ENCODE measurements at regions not wholly inside any gene's neighbourhood (a gene's known extent, or its start where the extent isn't known, plus 50 kb on each side); places are given as distances from the start of the nearest gene placed in this dataset.
"Not testable (repeated sequence)": the region's sequence is repeated elsewhere in the genome, so short reads cannot be mapped to it uniquely, and the experiment has no call there.

DNA sequence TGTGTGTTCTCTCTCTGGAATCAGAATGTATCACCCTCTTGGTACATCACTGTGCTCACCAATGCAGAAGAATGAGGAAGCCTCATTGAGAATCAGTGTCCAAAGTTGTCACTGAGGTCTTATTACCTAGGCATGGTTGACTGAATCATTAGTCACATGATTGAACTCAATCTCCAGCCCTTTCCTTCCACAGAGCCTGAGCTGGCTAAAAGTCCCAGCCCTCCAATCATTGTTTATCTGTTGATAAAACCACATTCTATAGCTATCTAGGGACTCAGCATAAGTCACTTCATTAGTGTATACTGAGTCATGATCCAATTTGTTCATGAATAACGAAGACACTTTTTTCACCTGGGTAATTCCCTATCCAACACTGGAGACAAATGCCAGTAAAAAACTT is 396.8 kb downstream of the TRAM1L1 start:
- no peaks in the 10 kb centered on the region for H3K9me3 ChIP-seq (ENCODE audit: control insufficient read depth, insufficient read depth, low read length)
- no peaks in the 10 kb centered on the region for H3K4me1 ChIP-seq (ENCODE audit: insufficient read depth, low read length)
- no peak overlapping the region for H3K9ac ChIP-seq (ENCODE audit: low read depth, low read length)

DNA sequence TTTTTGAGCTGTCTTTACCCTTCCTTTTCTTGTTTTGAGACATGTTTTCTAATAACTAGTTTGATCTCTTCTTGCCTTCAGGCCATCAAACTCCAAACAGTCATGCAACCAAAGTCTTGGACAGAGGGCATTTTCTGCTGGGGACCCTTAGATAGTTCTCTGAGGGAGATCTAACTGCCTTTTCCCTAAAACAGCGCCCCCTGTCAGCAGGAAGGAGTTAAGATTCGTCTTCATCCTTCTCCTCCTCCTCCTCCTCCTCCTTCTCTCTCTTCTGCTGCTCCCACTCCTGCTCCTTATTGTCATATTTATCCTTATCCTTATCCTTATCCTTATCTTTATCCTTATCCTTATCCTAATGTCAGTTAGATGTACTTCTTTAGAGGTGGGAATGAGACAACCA is 417.2 kb downstream of the TRAM1L1 start:
- no peak overlapping the region for H3K9ac ChIP-seq (ENCODE audit: low read depth, low read length)
- no peaks in the 10 kb centered on the region for H3K4me1 ChIP-seq (ENCODE audit: insufficient read depth, low read length)

More for the DNA sequence above, 396.8 kb downstream of the TRAM1L1 start:
- no peaks in the 10 kb centered on the region for H3K36me3 ChIP-seq (ENCODE audit: insufficient read depth, low read length)

DNA sequence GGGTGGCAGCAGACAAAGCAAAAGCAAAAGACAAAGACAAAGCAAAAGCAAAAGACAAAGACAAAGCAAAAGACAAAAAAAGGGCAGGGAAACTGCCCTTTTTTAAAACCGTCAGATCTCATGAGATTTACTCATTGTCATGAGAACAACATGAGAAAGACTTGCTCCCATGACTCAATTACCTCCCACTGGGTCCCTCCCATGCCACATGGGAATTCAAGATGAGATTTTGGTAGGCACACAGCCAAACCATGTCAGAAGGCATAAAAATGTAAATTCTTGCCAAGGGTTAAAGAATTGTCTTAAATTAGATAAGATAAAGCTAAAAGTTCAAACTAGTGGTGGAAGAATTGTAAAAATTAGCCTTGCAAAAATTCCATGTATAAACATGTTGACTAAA is 419.7 kb downstream of the TRAM1L1 start:
- H3K36me3 ChIP-seq (ENCODE audit: insufficient read depth, low read length), result no peaks in the 10 kb centered on the region

More for the DNA sequence above, 417.2 kb downstream of the TRAM1L1 start:
- Histone ChIP-seq H3K36me3 (ENCODE audit: insufficient read depth, low read length) (no peaks in the 10 kb centered on the region), H3K9me3 (ENCODE audit: control insufficient read depth, insufficient read depth, low read length) (no peaks in the 10 kb centered on the region; the same call in 1 of the 2 replicates)

DNA sequence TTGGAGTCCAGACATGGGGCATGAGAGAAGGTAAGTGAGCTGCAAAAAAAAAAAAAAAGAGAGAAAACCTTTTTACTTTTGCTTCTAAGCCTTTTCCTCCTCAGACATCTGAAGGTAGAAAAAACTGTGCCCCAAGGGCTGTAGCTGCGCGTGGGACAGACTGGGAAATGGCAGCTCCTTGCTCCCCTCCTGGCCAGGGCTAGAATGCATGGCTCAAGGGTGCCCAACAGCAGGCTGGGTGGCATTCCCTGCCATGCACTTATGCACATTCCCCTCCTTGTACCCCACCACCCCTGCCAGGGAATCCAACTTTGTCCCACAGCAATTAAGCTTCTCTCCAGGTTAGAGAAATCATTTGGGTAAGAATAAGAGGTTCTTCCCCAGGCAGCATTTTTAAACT is 421.2 kb downstream of the TRAM1L1 start:
- Histone ChIP-seq H3K9ac (ENCODE audit: low read depth, low read length) (no peak overlapping the region), H3K4me1 (ENCODE audit: insufficient read depth, low read length) (no peaks in the 10 kb centered on the region), H3K9me3 (ENCODE audit: control insufficient read depth, insufficient read depth, low read length) (no peaks in the 10 kb centered on the region; the same call in 1 of the 2 replicates), H3K36me3 (ENCODE audit: insufficient read depth, low read length) (no peaks in the 10 kb centered on the region)

More for the DNA sequence above, 419.7 kb downstream of the TRAM1L1 start:
- Histone ChIP-seq H3K9ac (ENCODE audit: low read depth, low read length) (no peak overlapping the region), H3K4me1 (ENCODE audit: insufficient read depth, low read length) (no peaks in the 10 kb centered on the region), H3K9me3 (ENCODE audit: control insufficient read depth, insufficient read depth, low read length) (no peaks in the 10 kb centered on the region; the same call in 1 of the 2 replicates)

DNA sequence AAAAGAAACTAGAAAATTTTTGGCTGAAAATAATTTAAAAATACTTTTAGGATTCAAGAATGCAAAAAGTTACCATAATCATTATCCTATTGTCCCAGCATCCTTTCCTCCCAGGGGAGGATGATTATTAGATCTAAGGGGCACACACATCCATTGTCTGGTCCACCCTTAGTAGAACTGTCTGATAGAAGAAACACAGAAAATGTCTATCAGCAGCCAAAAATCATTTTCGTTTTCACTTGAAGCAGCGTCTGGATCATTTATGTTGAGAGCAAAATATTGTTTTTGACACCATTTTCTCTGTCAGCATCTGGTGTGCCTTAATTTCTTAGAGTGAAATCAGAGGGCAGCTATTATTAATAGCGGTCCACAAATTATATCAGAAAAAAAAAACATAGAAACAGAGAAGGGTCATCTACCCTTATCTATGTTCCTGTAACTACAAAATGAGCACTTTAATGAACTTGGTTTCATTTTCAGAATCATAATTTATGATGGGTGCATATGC is 446.3 kb downstream of the TRAM1L1 start:
- Histone ChIP-seq H3K4me1 (ENCODE audit: insufficient read depth, low read length) (no peaks in the 10 kb centered on the region), H3K9me3 (ENCODE audit: control insufficient read depth, insufficient read depth, low read length) (no peaks in the 10 kb centered on the region), H3K9ac (ENCODE audit: low read depth, low read length) (no peak overlapping the region), H3K36me3 (ENCODE audit: insufficient read depth, low read length) (no peaks in the 10 kb centered on the region)

DNA sequence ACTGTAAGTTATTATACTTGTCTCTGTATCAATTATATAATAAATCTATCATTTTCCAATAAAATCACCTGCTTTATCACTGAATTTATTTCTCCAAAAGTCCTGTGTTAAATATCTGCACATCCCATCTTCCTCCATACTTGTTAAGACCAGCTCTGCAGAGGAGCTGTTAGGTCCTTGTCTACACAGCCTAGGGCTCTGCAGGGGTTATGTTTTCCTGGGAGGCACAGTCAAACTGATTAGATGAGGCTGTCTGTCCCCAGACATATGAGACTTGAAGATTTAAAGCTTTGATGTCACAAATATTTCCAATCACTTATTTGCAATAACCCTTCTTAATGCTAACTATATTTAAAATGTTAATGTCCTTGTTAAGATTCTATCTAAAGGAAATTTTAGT is 446.8 kb downstream of the TRAM1L1 start:
- H3K9ac ChIP-seq (ENCODE audit: low read depth, low read length), result no peak overlapping the region
- no peaks in the 10 kb centered on the region for H3K4me1 ChIP-seq (ENCODE audit: insufficient read depth, low read length)
- H3K36me3 ChIP-seq (ENCODE audit: insufficient read depth, low read length), result no peaks in the 10 kb centered on the region
- H3K9me3 ChIP-seq (ENCODE audit: control insufficient read depth, insufficient read depth, low read length), result no peaks in the 10 kb centered on the region

DNA sequence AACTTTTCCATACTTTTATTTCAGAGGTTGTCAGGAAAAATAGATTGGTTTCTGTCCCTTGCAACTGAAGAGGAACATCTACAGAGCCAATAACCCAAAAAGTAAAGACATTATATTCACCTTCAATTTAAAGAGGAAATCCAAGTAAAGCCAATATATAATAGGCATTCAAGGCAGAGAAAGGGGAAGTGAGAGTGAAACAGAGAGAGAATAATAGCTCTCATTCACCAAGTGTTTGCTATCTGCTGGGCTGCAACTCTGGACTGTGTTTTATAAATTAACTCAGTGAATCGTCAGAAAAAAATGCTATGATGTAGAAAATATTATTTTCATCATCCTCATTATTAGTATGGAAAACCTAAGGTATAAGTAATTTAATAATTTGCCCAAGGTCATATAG is 448.5 kb downstream of the TRAM1L1 start:
- Histone ChIP-seq H3K9me3 (ENCODE audit: control insufficient read depth, insufficient read depth, low read length) (no peaks in the 10 kb centered on the region), H3K9ac (ENCODE audit: low read depth, low read length) (no peak overlapping the region), H3K4me1 (ENCODE audit: insufficient read depth, low read length) (no peaks in the 10 kb centered on the region), H3K36me3 (ENCODE audit: insufficient read depth, low read length) (no peaks in the 10 kb centered on the region)

DNA sequence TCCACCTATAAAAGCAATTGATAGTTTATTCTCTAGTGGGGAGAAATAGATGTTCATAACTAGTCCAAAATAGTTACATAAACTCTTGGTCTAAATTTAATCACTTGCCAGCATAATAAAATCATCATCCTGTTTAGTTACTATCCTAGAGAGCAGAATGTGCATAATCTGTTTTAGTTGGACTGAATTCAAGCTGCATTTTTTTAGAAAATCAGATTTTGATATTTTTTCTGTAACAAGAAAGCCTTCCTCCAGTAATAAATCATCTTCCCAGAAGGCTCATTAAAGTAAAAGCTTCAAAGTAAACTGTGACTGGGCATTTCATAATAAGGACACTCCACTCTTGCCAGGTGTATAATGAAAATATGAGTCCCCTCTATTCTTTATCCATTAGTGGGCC is 453.1 kb downstream of the TRAM1L1 start:
- H3K9ac ChIP-seq (ENCODE audit: low read depth, low read length), result no peak overlapping the region
- no peaks in the 10 kb centered on the region for H3K9me3 ChIP-seq (ENCODE audit: control insufficient read depth, insufficient read depth, low read length)
- no peaks in the 10 kb centered on the region for H3K4me1 ChIP-seq (ENCODE audit: insufficient read depth, low read length)
- H3K36me3 ChIP-seq (ENCODE audit: insufficient read depth, low read length), result no peaks in the 10 kb centered on the region

DNA sequence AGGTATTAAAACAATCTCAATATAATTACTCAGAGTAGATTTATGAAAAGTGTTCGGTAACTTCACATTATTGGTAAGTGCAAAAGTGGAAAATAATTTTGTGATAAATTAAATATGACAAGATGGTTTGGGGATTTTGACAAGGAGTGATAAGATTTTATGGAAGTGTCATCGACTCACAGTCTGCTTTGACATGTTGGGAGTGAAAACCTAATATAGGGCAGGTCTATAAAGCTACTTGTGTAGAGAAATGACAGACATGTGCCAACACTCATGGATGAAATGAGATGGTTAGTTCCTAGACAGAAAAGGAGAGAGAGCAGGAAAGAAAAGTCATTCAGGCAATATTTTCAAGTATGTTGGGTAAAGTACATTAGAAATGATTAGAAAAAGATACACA is 456.8 kb downstream of the TRAM1L1 start:
- H3K9me3 ChIP-seq (ENCODE audit: control insufficient read depth, insufficient read depth, low read length), result no peaks in the 10 kb centered on the region
- no peaks in the 10 kb centered on the region for H3K4me1 ChIP-seq (ENCODE audit: insufficient read depth, low read length)
- no peaks in the 10 kb centered on the region for H3K36me3 ChIP-seq (ENCODE audit: insufficient read depth, low read length)
- no peak overlapping the region for H3K9ac ChIP-seq (ENCODE audit: low read depth, low read length)

DNA sequence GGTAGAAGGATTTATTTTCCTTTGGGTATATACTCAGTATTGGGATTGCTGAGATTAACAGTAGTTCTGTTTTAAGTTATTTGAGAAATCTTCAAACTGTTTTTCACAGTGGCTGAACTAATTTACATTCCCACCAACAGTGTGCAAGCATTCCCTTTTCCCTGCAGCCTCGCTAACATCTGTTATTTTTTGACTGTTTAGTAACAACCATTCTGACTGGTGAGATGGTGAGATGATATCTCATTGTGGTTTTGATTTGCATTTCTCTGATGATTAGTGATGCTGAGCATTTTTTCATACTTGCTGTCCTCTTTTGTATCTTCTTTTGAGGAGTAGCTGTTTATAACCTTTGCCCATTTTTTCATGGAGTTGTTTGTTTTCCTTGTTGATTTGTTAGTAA is 457.8 kb downstream of the TRAM1L1 start:
- H3K9ac ChIP-seq (ENCODE audit: low read depth, low read length), result no peak overlapping the region
- H3K36me3 ChIP-seq (ENCODE audit: insufficient read depth, low read length), result no peaks in the 10 kb centered on the region
- no peaks in the 10 kb centered on the region for H3K4me1 ChIP-seq (ENCODE audit: insufficient read depth, low read length)
- no peaks in the 10 kb centered on the region for H3K9me3 ChIP-seq (ENCODE audit: control insufficient read depth, insufficient read depth, low read length)

DNA sequence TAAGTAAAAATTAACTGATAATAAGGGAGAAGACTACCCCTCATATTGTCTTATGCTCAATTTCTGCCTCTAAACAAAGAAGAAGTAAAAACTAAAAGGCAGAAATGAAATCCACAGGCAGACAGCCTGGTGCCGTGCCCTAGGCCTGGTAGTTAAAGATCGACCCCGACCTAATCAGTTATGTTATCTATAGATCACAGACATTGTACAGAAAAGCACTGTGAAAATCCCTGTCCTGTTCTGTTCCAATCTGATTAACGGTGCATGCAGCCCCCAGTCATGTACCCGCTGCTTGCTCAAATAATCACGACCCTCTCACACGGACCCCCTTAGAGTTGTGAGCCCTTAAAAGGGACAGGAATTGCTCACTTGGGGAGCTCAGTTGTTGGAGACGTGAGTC is 465.9 kb downstream of the TRAM1L1 start:
- not testable (repeated sequence) for H3K4me1 ChIP-seq (ENCODE audit: insufficient read depth, low read length); H3K9ac ChIP-seq (ENCODE audit: low read depth, low read length); H3K36me3 ChIP-seq (ENCODE audit: insufficient read depth, low read length); H3K9me3 ChIP-seq (ENCODE audit: control insufficient read depth, insufficient read depth, low read length)

DNA sequence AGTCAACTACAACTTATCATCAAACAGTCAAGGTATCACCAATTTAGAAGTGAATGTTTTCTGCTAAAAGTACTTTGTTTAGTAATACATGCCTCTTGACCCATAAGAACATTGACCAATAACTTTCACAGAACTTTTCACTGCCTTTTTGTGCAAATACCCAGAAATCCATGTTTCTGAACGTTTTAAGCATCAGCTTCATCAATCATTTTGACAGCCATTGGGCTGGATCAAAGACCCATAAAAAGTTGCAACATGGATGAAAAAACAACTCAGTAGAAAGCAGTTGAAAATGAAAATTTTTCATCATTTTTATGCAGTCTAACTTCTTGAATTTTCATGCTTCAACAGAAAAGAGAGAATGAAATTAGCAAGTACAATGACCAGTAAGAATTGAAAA is 466.7 kb downstream of the TRAM1L1 start:
- Histone ChIP-seq H3K4me1 (ENCODE audit: insufficient read depth, low read length) (no peaks in the 10 kb centered on the region), H3K36me3 (ENCODE audit: insufficient read depth, low read length) (no peaks in the 10 kb centered on the region), H3K9me3 (ENCODE audit: control insufficient read depth, insufficient read depth, low read length) (no peaks in the 10 kb centered on the region), H3K9ac (ENCODE audit: low read depth, low read length) (no peak overlapping the region)

DNA sequence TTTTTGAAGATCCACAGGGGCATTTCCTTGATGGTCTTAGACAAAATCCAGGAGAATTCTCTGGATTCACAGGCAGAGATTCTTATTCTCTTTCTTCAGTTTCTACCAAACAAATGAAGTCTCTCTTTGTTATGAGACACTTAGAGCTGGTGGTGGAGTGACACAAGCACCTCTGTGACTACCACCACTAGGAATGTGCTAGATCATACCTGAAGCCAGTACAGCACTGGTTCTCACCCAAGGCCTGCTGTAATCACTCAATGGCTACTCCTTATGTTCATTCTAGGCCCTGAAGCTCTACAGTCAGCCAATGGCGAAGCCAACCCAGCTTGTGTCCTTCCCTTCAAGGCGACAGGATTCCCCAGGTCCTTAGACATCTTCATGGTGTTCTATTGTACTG is 482.3 kb downstream of the TRAM1L1 start:
- H3K36me3 ChIP-seq (ENCODE audit: insufficient read depth, low read length), result no peaks in the 10 kb centered on the region
- no peaks in the 10 kb centered on the region for H3K4me1 ChIP-seq (ENCODE audit: insufficient read depth, low read length)
- H3K9me3 ChIP-seq (ENCODE audit: control insufficient read depth, insufficient read depth, low read length), result no peaks in the 10 kb centered on the region
- no peak overlapping the region for H3K9ac ChIP-seq (ENCODE audit: low read depth, low read length)

DNA sequence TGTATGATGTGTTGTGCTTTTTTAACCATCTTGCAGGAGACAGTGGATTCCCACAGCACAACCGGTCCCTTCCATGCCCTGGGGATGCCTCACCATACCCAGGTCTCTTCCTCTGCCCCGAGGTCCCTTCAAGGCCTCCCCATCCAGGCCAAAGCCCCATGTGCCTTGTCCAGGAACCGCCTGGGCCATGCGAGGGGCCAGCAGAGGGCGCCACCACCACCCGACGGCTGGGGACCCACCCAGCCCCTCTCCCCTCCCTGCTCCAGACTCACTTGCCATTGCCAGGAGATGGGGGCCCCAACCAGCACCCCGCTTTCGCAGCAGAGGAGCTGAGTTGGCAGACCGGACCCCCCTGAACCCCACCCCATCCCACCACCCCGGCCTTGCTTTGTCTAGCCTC is 485.5 kb downstream of the TRAM1L1 start:
- H3K9me3 ChIP-seq (ENCODE audit: control insufficient read depth, insufficient read depth, low read length), result no peaks in the 10 kb centered on the region
- H3K36me3 ChIP-seq (ENCODE audit: insufficient read depth, low read length), result no peaks in the 10 kb centered on the region
- no peaks in the 10 kb centered on the region for H3K4me1 ChIP-seq (ENCODE audit: insufficient read depth, low read length)
- no peak overlapping the region for H3K9ac ChIP-seq (ENCODE audit: low read depth, low read length)

DNA sequence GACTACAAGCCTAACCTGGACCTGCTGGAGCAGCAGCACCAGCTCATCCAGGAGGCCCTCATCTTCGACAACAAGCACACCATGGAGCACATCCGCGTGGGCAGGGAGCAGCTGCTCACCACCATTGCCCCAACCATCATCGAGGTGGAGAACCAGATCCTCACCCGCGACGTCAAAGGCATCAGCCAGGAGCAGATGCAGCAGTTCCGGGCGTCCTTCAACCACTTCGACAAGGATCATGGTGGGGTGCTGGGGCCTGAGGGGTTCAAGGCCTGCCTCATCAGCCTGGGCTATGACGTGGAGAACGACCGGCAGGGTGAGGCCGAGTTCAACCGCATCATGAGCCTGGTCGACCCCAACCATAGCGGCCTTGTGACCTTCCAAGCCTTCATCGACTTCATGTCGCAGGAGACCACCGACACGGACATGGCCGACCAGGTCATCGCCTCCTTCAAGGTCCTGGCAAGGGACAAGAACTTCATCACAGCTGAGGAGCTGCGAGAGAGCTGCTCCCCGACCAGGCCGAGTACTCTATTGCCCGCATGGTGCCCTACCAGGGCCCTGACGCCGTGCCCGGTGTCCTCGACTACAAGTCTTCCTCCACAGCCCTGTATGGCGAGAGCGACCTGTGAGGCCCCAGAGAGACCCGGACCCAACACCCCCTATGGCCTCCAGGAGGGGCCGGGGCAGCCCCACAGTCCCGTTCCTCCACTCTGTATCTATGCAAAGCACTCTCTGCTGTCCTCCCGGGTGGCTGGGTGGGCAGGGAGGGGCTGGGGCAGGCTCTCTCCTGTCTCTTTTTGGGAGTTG is 486.2 kb downstream of the TRAM1L1 start:
- no peaks in the 10 kb centered on the region for H3K36me3 ChIP-seq (ENCODE audit: insufficient read depth, low read length)
- H3K9me3 ChIP-seq (ENCODE audit: control insufficient read depth, insufficient read depth, low read length), result no peaks in the 10 kb centered on the region
- no peaks in the 10 kb centered on the region for H3K4me1 ChIP-seq (ENCODE audit: insufficient read depth, low read length)
- no peak overlapping the region for H3K9ac ChIP-seq (ENCODE audit: low read depth, low read length)
